Umbilical cord (tissue), 1 donor: ENCODE measurements at regions not wholly inside any gene's neighbourhood (a gene's known extent, or its start where the extent isn't known, plus 50 kb on each side); places are given as distances from the start of the nearest gene placed in this dataset.
"Not testable (repeated sequence)": the region's sequence is repeated elsewhere in the genome, so short reads cannot be mapped to it uniquely, and the experiment has no call there.

Experiments used
- DNase-seq: peaks from one replicate; pipeline ENCODE4 v3.0.0-alpha.2; 2015; ENCODE audit warnings: low spot score

- DNase-seq = peak; percentile 80
Observed at GRCh38 chr4:22630161-22630975, 62.4 kb upstream of the GBA3 start.

GRCh38 chr4:22631167-22631566, 61.6 kb upstream of the GBA3 start:
- not testable (repeated sequence) for DNase-seq

GRCh38 chr4:22634541-22635181, 58.1 kb upstream of the GBA3 start:
- DNase-seq = no peak

- DNase-seq = not testable (repeated sequence)
Observed at GRCh38 chr4:22635182-22635549, 57.6 kb upstream of the GBA3 start.

GRCh38 chr4:22635692-22636091, 57.0 kb upstream of the GBA3 start:
- no peak for DNase-seq

GRCh38 chr4:22637306-22637705, 55.4 kb upstream of the GBA3 start:
- no peak for DNase-seq
